ENCODE measurements at regions not wholly inside any gene's neighbourhood (a gene's known extent, or its start where the extent isn't known, plus 50 kb on each side); places are given as distances from the start of the nearest gene placed in this dataset.

GRCh38 chr12:90298289-90298948, 589.8 kb upstream of the ATP2B1 start:
- Histone ChIP-seq H3K36me3 (ENCODE audit: control insufficient read depth in 4 of 4, insufficient read depth in 3 of 4, low read depth in 1 of 4, low read length in 3 of 4) (no peaks in the 10 kb centered on the region), H3K9me3 (ENCODE audit: control insufficient read depth in 4 of 4, low read length in 3 of 4) (no peaks in the 10 kb centered on the region), H3K9ac (ENCODE audit: low read depth in 1 of 2, low read length in 2 of 2) (no peak overlapping the region), H3K27me3 (ENCODE audit: control insufficient read depth in 4 of 4, insufficient read depth in 4 of 4, low read length in 3 of 4) (no peaks in the 10 kb centered on the region), H3K4me3 (ENCODE audit: low read depth in 1 of 3, low read length in 3 of 3) (no peak overlapping the region), H3K27ac (ENCODE audit: low read depth in 1 of 2, low read length in 2 of 2) (no peak overlapping the region), H3K4me1 (ENCODE audit: control insufficient read depth in 4 of 4, insufficient read depth in 4 of 4, low read length in 3 of 4) (no peaks in the 10 kb centered on the region)
- no peak for DNase-seq (ENCODE audit: low spot score)
- 75% methylated on average over 2 of the region's 2 CpGs for WGBS
- TF ChIP-seq TAF1 (conservative IDR thresholded peaks at IDR 0.05) (no peak), SP1 (IDR thresholded peaks at IDR 0.05) (no peak), RXRA (IDR thresholded peaks at IDR 0.05) (no peak), FOXA1 (IDR thresholded peaks at IDR 0.05) (no peak), REST (IDR thresholded peaks at IDR 0.05) (no peak), EGR1 (IDR thresholded peaks at IDR 0.05; ENCODE audit: low read depth in 2 of 2) (no peak), JUND (IDR thresholded peaks at IDR 0.05) (no peak), YY1 (IDR thresholded peaks at IDR 0.05) (no peak)

- H3K36me3 ChIP-seq (ENCODE audit: control insufficient read depth in 4 of 4, insufficient read depth in 3 of 4, low read depth in 1 of 4, low read length in 3 of 4): no peaks in the 10 kb centered on the region
- no peaks in the 10 kb centered on the region for H3K4me1 ChIP-seq (ENCODE audit: control insufficient read depth in 4 of 4, insufficient read depth in 4 of 4, low read length in 3 of 4)
- TF ChIP-seq CTCF (IDR thresholded peaks at IDR 0.05; ENCODE audit: low read depth, low read length, missing input control): no peak
- no peak overlapping the region for H3K27ac ChIP-seq (ENCODE audit: low read depth in 1 of 2, low read length in 2 of 2)
- DNase-seq (ENCODE audit: low spot score): no peak
- no peak overlapping the region for H3K9ac ChIP-seq (ENCODE audit: low read depth in 1 of 2, low read length in 2 of 2)
- no peaks in the 10 kb centered on the region for H3K9me3 ChIP-seq (ENCODE audit: control insufficient read depth in 4 of 4, low read length in 3 of 4)
- no peaks in the 10 kb centered on the region for H3K27me3 ChIP-seq (ENCODE audit: control insufficient read depth in 4 of 4, insufficient read depth in 4 of 4, low read length in 3 of 4)
- 81% methylated on average over 2 of the region's 2 CpGs for WGBS
- no peak overlapping the region for H3K4me3 ChIP-seq (ENCODE audit: low read depth in 1 of 3, low read length in 3 of 3)
Measured at GRCh38 chr12:90295858-90296257, 587.2 kb upstream of the ATP2B1 start.

- Histone ChIP-seq H3K36me3 (ENCODE audit: control insufficient read depth in 4 of 4, insufficient read depth in 3 of 4, low read depth in 1 of 4, low read length in 3 of 4) (no peaks in the 10 kb centered on the region), H3K27me3 (ENCODE audit: control insufficient read depth in 4 of 4, insufficient read depth in 4 of 4, low read length in 3 of 4) (no peaks in the 10 kb centered on the region), H3K4me3 (ENCODE audit: low read depth in 1 of 3, low read length in 3 of 3) (no peak overlapping the region), H3K27ac (ENCODE audit: low read depth in 1 of 2, low read length in 2 of 2) (no peak overlapping the region), H3K9ac (ENCODE audit: low read depth in 1 of 2, low read length in 2 of 2) (no peak overlapping the region), H3K9me3 (ENCODE audit: control insufficient read depth in 4 of 4, low read length in 3 of 4) (peaks cover 0 to 5% (median 0%) of the 10 kb centered on the region in 4 donors), H3K4me1 (ENCODE audit: control insufficient read depth in 4 of 4, insufficient read depth in 4 of 4, low read length in 3 of 4) (no peaks in the 10 kb centered on the region)
- no peak for TF ChIP-seq HNF4G (IDR thresholded peaks at IDR 0.05)
- TF ChIP-seq YY1 (IDR thresholded peaks at IDR 0.05): no peak
- no peak for TF ChIP-seq CTCF (IDR thresholded peaks at IDR 0.05; ENCODE audit: low read depth, low read length, missing input control)
- TF ChIP-seq NR2F2 (IDR thresholded peaks at IDR 0.05): no peak
- no peak for TF ChIP-seq SP1 (IDR thresholded peaks at IDR 0.05)
- TF ChIP-seq ZBTB33 (IDR thresholded peaks at IDR 0.05): no peak
- TF ChIP-seq FOXA1 (IDR thresholded peaks at IDR 0.05): no peak
- no peak for TF ChIP-seq RAD21 (IDR thresholded peaks at IDR 0.05)
- TF ChIP-seq MAX (IDR thresholded peaks at IDR 0.05): no peak
- TF ChIP-seq ATF3 (IDR thresholded peaks at IDR 0.05): no peak
- no peak for TF ChIP-seq RXRA (IDR thresholded peaks at IDR 0.05)
- TF ChIP-seq TAF1 (conservative IDR thresholded peaks at IDR 0.05): no peak
- no peak for TF ChIP-seq EGR1 (IDR thresholded peaks at IDR 0.05; ENCODE audit: low read depth in 2 of 2)
- no peak for DNase-seq (ENCODE audit: low spot score)
- 54% methylated on average over 4 of the region's 4 CpGs for WGBS
Measured at GRCh38 chr12:90292183-90292582, 583.5 kb upstream of the ATP2B1 start.
